GM13977 (cell line): ENCODE measurements at regions not wholly inside any gene's neighbourhood (a gene's known extent, or its start where the extent isn't known, plus 50 kb on each side); places are given as distances from the start of the nearest gene placed in this dataset.

Source experiments
- DNase-seq: peaks from one replicate; pipeline ENCODE4 v3.0.0; 2012; ENCODE audit warnings: low spot score
- CTCF ChIP-seq: IDR thresholded peaks from 2 replicates; pipeline ENCODE4 v1.5.1; 2012; ENCODE audit warnings: mild to moderate bottlenecking, control low read depth; ENCODE audit not compliant: insufficient read depth; ENCODE audit errors: extremely low read depth, missing control alignments
- in situ Hi-C: fragments of 300-500 bp; cut with MboI; formaldehyde crosslinking; loops from one replicate; pipeline ENCODE4 v1.12.0; 2022; ENCODE audit warnings: low sequenced_read_pairs, low pct_unique_long_range_greater_than_20kb, mixed read lengths, inconsistent platforms; ENCODE audit not compliant: unreplicated experiment

- in situ Hi-C loops = no loop called here
- DNase-seq = no peak
- no peak for TF ChIP-seq CTCF
Observed at GRCh38 chr4:149145803-149146202, 669.8 kb downstream of the IQCM start.

- TF ChIP-seq CTCF = no peak
- DNase-seq = no peak
- in situ Hi-C loops = no loop called here
Observed at GRCh38 chr4:149144060-149144459, 671.6 kb downstream of the IQCM start.

GRCh38 chr4:149141391-149141790 is 674.3 kb downstream of the IQCM start:
- in situ Hi-C loops = no loop called here
- TF ChIP-seq CTCF = no peak
- no peak for DNase-seq

GRCh38 chr4:149140841-149141240 is 674.8 kb downstream of the IQCM start:
- no peak for TF ChIP-seq CTCF
- in situ Hi-C loops = no loop called here
- no peak for DNase-seq

DNA sequence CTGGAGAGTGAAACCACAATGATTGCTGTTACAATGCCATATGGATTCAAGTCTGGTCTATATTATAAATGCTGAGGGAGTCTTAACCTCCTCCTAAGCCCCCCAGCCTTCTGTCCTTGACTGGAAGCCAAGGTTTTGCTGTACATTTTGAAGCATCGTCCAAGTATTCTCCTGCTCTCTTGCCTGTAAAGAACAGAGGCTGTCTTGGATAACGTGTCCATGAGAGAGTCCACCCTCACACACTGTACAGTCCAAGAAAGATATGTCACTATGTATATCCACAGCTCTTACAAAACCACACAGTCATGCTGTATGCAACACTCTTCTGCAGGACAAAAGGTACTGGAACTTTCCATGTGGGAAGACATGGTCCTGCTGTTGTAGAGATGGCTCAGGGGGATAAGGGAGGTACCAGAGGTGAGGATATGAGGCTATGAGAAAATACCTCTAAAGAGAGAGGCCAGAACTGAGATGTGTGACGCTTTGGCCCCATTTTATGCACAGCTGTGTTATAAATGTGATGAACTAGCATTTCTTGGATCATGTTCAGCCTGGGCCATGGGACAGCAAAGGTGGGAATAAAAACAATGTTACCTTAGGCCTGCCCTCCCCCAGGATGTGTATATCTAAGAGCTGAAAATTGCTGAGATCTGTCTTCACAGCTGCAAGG is 678.6 kb downstream of the IQCM start:
- in situ Hi-C loops = no loop called here
- TF ChIP-seq CTCF = no peak
- DNase-seq = no peak

DNA sequence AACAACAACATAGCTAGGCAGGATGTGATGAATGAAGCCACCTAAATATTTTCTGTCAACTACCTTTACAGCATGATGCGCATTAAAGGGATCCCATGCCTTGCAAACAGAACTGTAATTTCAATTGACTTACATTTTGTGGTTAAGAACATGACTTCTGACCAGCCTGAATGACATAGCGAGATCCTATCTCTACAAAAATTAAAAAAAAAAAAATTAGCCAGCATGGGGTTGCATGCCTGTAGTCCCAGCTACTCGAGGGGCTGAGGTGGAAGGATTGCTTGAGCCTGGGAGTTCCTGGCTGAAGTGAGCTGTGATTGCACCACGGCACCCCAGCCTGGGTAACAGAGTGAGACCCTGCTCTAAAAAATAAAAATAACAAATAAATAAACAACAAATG is 680.6 kb downstream of the IQCM start:
- DNase-seq = no peak
- in situ Hi-C loops = no loop called here

More for the DNA sequence above, 680.6 kb downstream of the IQCM start:
- TF ChIP-seq CTCF = no peak
